Limb (tissue), 2 donors: ENCODE measurements at regions not wholly inside any gene's neighbourhood (a gene's known extent, or its start where the extent isn't known, plus 50 kb on each side); places are given as distances from the start of the nearest gene placed in this dataset.

Experiments used
- DNase-seq, 2 donors: peaks; one replicate each; pipeline ENCODE4 v3.0.0-alpha.2; 2016; ENCODE audit errors: extremely low spot score in 2 of 2

DNA sequence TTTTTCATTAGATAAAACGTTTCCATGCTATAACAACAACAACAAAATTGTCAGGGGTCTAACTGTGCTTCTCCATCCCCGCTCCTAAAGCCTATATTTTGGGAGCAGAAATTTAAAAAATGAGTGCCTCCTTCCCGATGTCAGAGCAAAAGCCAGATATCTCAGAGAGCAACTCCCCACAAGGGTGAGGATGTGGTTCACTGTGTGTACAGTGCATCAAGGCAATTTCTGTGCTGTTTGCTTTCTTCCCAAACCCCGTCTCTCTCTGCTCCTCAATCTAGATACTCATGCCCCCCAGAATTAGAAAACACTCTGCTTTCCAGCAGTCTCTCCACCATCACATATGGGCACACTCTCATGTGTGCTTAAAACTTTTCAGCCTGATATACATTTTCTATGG, 76.7 kb upstream of the MBNL1 start:
- no peak for DNase-seq

DNA sequence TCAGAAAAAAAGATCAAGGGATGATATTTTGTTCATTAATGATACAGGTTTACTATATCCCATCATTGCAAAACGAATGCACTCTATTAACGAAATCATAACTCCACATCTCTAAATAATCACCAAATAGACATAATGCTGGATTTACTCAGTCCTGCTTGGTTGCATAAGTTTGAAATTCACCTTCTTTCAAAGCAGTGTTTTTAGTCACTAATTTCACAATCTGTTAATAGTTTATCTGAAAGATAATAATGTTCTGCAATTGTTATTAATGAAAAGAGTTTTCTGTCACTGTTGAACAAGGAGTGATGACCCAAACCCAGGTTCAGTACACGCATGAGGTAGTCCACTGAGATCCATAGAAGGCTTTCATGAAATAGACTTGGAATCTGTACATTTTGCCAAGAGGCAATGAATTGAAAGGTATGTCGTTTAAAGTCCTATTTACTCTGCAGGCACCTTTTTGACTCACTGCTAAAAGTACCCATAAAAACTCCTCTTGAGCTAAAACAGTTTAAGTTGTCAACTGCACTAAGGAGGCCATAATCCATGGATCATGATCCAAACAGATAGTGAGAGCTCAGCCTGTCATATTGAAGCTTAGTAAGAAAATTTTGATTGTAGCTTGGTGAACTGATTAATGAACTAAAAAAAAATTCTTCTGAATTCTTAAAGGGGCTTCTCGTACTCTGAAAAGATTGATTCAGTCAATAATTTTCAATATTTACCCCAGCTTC, 75.6 kb upstream of the MBNL1 start:
- no peak for DNase-seq

DNA sequence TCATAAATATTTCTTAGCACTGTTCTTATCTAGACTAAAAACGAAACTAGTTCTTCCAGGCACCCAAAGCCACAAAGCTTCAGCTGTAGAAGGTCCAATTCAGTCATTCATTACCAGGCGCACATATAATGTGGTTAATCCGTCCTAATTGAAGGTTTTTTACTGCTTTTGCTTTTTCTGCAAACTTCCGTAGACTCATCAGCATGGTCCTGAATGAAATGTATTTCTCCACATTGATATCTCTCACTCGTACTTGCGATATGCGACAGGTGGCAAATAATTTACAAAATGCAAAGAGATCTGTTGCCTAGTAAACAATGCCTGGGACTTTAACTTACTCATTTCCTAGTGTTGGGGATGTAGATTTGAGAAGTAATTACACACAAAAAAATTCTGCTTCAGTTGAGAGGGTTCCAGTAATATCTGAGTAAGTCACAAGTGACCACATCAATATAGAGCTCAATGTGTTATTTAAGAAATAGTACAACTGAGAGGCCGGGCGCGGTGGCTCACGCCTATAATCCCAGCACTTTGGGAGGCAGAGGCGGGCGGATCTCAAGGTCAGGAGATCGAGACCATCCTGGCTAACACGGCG, 75.0 kb upstream of the MBNL1 start:
- no peak for DNase-seq

DNA sequence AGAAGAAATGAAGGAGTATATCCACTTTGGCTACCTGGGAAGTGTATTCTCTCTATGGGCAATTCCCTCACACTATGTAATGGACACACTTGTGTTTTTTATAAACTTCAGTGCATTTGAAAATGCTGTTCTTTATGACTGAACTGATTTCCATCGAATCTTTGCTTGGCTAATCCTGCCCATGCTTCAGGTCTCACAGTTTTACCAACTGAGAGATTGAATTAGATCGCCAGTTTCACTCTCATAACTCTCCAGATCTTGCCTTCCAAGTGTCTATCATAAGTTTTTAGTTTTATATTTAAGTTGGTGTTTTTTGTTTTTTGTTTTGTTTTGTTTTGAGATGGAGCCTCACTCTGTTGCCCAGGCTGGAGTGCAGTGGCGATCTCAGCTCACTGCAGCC, 73.5 kb upstream of the MBNL1 start:
- no peak for DNase-seq

DNA sequence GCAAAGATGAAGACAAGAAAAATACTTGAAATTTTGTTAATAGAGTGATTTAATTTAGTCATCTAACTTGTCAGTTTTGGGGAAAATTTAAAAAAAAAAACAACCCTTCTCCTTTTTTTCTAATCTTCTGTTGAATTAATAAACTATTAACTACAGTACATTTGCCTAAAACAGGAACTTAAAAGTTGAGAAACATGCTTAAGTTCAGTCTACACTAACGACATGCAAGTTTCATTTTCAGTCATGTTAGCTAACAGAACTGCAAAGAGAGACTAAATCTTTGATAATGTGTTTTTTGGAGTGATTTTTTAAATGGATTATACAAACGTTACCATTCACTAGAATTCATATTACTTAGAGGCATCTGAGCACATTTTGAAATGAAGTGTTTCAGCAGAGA, 71.9 kb upstream of the MBNL1 start:
- no peak for DNase-seq

DNA sequence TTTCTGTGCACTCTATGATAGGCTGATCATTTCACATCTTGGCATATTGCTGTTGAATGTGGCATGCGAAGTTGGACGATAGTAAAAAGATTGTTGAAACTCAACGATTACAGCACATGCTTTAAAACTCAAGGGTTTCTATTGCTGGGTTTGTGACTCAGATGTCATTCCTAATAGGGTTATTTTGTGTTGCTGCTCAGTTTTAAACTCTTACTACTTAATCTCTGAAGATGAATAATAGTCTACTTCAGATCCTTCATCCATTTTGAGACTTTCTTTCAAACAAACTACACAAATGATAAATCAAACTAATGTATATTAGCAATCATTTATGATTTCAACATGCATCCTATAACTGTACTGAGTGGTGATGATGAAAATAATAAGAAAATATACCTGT, 71.3 kb upstream of the MBNL1 start:
- DNase-seq = no peak

DNA sequence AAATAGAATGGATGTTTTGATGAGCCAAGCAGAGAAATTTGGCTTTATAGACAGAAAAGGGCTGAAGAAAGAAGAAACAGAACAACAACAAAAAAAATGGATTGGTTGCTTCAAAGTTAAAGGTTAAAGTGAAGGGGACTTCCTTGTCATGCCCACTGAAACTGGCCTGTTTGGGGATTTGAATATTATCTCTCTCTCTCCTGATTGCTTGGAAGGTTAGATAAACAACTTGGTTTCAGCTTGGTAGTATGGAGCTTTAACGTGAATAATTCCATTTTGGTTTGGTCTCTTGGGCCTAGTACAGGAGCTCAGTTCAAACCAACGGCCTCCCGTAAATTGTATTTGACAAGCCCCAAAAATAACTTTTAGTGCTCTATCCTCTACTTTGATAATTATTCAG, 70.8 kb upstream of the MBNL1 start:
- DNase-seq = no peak

DNA sequence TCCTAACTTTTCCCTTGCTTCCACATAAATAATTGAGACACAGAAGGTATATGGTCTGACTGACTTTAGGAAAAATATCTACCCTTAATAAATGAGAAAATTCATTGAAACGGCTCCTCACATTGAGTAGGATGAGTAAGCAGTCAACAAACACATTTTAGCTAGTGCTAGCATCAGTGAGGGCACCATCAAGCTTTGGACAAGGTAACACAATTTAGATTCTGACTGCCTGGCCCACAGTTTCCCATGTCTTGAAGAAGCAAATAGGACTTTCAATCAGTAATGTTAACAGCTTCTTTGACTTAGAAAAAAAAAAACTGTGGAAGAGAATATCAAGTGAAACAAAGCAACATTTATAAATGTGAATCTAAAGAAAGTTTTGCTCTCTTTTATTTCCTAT, 70.1 kb upstream of the MBNL1 start:
- no peak for DNase-seq

DNA sequence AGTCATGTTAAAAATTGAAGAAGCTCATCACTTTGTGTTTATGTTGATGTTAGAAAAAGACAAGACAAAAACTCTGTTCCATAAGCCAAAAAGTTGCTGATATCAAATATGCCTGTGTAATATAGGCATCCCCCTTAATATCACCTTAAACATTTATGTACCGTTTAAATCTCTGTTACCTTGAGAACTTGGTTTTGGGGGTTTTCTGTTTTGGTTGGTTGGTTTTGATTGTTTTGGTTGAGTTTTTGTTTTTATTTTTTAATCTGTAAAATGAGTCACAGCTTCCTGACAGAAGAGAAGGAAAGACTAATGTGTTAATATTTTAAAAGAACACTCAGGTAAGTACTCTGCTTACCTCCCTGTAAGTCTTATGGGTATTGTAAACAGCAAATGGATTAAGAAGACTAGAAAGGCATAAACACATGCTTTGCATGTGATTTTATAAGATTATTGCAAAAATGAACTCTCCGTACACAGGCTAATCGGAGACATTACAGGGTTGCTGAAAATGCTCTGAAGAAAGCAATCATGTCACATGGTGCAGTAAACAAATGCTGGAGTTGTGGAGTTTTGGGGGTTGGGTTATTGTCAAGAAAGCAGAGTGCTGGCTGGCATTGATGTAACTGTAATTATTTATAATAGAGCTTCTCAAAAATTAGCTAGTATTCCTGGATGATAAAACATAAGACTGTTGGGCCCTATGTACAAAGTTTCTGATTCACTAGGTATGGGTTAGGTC, 69.5 kb upstream of the MBNL1 start:
- no peak for DNase-seq

DNA sequence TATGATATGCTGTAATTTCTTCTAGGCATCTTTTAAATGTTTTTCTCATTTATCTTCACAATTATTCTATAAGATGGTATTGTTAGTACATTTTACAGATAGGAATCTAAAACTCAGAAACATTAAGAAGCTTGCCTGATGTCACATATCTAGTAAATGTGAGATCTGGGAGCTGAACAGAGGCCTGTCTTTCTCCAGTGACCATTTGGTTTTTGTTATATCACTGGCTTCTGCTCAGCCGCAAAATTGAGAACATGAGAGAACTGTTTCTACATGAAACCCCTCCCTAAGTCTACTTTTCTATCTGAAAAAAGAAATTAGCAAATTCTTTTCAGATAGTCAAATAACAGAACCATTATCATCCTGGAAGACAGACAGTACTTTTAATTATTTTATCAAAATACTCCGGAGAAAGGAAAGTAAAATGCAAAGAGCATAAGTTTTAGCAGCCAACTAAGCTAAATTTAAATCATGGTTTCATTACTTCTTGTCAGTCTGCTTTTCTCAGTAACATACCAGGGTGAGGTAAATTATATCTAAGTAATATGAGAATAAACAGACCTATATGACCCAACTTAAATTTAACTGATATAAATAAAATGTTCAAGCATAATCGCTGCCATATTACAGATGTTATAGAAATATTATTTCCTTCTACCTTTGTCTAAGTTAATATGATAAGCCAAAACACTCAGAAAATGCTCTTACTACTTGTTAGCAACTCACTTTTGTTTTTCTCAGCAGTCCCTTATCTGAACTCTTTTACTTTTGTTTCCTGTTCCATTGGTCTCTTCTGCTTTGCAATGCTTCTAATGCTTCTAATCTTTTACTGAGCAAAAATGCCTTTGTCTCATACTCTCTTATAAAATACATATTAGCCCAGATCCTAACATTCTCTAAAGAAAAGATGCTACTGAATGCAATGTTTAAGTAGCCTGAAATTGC, 68.0 kb upstream of the MBNL1 start:
- no peak for DNase-seq

DNA sequence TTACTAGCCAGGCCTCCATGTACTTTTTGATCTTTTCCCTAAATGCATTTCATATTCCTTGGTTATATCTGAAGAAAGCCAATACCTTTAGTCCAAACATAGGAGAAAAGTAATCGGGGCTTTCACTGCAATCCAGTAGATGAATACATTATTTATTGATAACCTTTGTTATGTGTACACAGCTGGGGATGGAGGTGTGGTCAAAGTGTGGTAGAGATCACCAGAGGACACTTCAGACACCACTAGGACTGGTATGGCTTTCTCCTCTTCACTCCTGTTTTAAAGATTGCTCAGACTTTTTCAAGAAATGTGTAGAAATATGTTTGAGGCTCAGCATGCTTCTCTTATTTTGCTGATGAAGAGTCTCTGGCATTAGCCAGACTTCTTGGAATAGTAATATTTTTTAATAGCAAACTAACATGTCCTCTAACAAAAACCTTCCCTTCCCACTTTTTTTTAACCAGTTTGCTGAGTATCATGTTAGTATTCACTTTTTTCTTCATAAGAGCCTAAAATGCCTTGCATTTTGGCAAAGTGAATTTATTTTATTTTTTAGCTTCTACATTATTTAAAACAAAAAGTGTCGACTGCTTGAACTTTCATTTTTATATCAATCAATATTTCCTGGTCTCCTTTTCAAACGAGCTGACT, 65.6 kb upstream of the MBNL1 start:
- no peak for DNase-seq

DNA sequence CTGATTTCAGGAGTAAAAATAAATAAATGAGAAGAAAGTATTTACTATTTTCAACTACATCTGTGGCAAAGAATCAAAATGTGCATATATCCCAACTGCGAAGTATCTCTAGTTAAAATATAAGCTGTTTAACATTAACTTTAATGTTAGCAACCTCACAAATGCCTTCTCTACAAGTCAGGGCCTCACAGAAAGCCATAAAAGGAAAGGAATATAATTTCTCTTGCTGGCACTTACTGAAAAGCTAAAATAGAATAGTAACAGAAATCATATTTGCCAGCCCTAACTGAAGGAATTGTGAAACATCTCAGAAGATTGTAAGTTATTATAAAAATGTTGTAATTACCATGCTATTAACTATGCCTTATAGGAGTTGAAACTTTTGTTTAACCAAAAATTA, 65.1 kb upstream of the MBNL1 start:
- DNase-seq = no peak

DNA sequence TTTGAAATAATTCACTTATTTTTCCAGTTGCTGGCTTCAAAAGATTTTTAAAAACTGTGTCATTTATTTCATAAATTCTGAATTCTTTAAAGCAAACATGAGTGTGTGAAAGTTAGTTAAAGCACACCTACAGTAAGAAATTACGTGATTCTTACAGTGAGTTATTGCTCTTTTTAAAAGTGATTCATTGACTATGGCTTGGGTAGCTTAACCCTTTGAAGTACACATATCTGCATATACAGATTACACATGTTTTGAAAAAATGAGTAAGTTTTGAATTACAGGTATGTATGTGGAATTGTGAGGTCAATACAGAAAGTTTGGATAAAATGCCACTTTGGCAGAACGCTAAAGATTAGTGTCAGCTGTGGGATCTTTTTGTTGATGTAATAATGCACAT, 64.5 kb upstream of the MBNL1 start:
- DNase-seq = no peak

DNA sequence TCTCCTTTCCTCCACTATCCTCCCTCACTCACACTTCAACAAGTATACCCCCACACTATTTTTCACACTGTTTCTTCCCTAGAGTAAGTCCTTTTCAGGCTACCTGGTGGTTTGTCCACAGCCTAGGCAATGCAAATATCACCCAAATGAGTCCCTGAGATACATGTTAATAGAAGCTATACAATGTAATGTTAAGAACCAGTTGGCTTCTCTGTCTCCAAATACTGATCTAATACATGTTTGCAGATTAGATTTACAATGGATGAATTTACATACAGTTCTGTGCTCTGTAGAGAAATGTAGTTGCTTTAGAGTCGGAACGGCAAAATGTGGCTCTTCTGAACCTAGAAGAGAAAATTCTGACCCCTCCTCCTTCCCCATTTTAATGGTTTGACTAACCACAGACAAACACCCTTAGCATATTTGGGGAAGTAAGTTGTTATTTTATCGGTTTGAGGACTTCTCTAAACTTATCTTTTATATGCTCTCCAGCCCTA, 63.6 kb upstream of the MBNL1 start:
- DNase-seq = no peak

DNA sequence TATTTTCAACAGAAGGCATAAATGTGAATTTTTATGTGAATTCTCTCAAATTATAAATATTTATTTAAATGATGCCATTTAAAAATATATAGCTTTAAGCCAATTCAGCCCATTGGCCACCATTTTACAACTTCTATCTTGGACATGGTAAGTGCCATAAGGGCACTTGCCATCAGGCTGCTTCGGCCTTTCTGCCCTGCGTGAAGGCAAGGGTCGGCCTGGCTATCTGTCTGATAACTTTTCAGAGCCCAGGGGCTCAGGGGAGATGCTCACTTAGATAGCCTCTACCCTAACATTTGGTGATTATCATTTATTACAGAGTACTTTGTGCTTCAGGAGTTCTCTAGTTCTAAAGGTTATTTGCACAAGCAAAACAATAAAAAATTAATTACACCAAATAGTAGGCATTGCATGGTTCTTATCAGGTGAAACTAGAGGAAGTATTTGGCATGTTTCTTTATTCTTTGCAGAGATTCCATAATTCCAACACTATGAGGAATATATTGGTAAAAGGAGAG, 62.4 kb upstream of the MBNL1 start:
- no peak for DNase-seq

DNA sequence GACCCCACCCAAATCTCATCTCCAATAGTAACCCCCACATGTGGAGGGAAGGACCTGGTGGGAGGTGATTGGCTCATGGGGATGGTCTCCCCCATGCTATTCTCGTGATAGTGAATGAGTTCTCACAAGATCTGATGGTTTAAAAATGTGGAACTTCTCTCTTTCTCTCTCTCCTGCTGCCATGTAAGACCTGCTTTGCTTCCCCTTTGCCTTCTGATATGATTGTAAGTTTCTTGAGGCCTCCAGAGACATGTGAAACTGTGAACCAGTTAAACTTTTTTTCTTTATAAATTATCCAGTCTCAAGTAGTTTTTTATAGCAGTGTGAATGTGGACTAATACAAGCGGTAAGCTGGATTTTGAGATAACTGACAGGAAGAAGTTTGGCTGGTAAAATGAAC, 60.3 kb upstream of the MBNL1 start:
- DNase-seq = no peak

DNA sequence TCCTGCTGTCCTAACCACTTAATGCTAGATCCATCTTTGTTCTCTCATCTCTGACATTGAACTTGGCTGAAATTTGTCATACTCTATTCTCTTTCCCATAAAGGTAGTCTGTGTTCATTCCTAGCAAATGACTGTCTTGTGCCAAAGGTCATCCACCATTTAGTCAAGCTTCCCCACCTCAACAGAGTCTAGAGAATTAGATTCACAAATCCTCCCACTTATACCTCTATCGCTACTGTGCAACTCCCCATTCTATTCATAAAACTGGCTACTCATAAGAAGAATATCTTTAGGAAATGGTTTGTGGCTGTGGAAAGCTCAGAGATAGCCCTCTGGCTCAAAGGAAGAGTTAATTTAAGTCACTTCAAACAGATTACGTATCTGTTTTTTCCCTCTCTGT, 59.7 kb upstream of the MBNL1 start:
- DNase-seq = no peak

DNA sequence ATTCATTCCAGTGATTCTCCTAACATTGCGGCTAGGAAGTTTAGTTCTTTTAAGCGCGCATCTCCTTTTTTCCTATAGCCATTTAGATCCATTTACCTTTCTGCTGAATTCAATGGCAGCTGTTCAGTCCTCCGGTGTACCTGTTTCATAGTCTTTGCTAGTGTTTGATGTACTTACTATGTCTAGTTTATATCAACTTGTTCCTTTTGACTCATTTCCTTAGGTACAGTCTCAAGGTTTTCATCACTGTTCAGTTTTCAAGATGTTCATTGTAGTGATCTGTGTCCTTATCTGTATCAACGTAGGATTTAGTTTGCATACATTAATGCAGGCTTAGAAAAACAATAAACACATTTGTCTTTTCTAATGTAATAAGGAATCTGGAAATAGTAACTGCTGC, 59.0 kb upstream of the MBNL1 start:
- no peak for DNase-seq

DNA sequence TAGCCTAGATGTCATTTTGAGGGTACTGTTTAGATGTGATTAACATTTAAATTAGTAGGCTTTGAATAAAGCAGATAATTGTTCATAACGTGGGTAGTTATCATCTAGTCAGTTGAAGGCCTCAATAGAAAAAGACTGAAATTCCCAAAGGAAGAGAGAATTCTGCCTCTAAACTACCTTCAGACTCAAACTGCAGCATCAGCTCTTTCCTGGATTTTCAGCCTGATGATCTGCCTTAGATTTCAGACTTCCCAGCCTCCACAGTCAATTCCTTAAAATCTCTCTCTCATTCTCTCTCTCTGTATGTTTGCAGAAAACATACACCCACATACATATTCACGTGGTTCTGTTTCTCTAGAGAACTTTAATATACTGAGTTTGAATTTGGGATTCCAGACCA, 58.0 kb upstream of the MBNL1 start:
- DNase-seq = no peak

DNA sequence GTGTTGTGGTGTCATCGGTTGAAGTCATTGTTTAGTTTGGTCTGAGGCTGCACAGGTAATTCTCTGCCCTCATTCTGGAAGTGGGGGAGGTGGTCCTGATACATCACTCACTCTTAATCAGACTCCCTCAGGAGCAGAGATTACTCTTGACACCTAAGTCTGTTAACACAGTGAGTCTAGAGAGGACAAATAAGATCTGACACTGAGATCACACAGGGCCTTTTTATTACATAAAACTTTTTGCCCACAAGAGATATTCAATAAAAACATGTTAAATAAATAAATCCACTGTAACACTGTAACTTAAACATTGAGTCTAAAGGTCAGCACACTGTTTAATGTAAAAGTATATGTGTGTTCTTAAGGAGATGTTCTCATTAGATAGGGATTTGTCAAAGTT, 57.1 kb upstream of the MBNL1 start:
- DNase-seq = no peak

DNA sequence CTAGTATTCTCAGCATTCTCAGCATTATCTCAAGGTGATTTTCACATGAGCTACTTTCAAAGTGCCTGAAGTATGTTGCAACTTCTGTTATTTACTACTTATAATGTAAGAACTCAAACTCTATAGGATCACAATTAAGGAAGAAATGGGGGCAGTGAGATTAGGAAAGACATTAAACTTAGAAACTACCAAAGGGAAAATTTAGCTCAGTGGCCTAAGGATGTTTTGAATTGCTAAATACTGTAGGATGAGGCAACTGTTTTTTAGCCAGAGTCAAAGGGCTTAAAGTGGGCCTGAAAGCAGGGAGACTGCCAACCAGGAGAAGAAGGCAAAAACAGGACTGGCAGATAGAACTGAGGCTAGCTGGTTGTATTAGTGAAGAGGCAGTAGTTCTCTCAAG, 55.5 kb upstream of the MBNL1 start:
- DNase-seq = no peak
